ENCODE measurements at regions not wholly inside any gene's neighbourhood (a gene's known extent, or its start where the extent isn't known, plus 50 kb on each side); places are given as distances from the start of the nearest gene placed in this dataset.

GRCh38 chr1:219560856-219561255, 52.0 kb downstream of the ZC3H11B start:
- DNase-seq (ENCODE audit: extremely low read depth, low read depth) = no peak
- no peak for TF ChIP-seq CTCF (IDR thresholded peaks at IDR 0.05; ENCODE audit: low read depth, low read length, missing control alignments)
- no peak overlapping the region for H3K4me3 ChIP-seq (replicated peaks; ENCODE audit: low read depth, low read length)

GRCh38 chr1:219559899-219560298, 53.0 kb downstream of the ZC3H11B start:
- DNase-seq (ENCODE audit: extremely low read depth, low read depth) = no peak
- no peak for TF ChIP-seq CTCF (IDR thresholded peaks at IDR 0.05; ENCODE audit: low read depth, low read length, missing control alignments)
- H3K4me3 ChIP-seq (replicated peaks; ENCODE audit: low read depth, low read length) = no peak overlapping the region

GRCh38 chr1:219555806-219556205, 57.1 kb downstream of the ZC3H11B start:
- H3K4me3 ChIP-seq (replicated peaks; ENCODE audit: low read depth, low read length) = no peak overlapping the region
- no peak for DNase-seq (ENCODE audit: extremely low read depth, low read depth)
- no peak for TF ChIP-seq CTCF (IDR thresholded peaks at IDR 0.05; ENCODE audit: low read depth, low read length, missing control alignments)

GRCh38 chr1:219555031-219555692, 57.7 kb downstream of the ZC3H11B start:
- no peak for DNase-seq (ENCODE audit: extremely low read depth, low read depth)
- TF ChIP-seq CTCF (IDR thresholded peaks at IDR 0.05; ENCODE audit: low read depth, low read length, missing control alignments) = no peak

GRCh38 chr1:219553934-219554502, 58.9 kb downstream of the ZC3H11B start:
- no peak overlapping the region for H3K4me3 ChIP-seq (replicated peaks; ENCODE audit: low read depth, low read length)
- no peak for DNase-seq (ENCODE audit: extremely low read depth, low read depth)
- TF ChIP-seq CTCF (IDR thresholded peaks at IDR 0.05; ENCODE audit: low read depth, low read length, missing control alignments) = no peak

More at GRCh38 chr1:219555031-219555692, 57.7 kb downstream of the ZC3H11B start:
- H3K4me3 ChIP-seq (replicated peaks; ENCODE audit: low read depth, low read length) = no peak overlapping the region

GRCh38 chr1:219550201-219550600, 62.7 kb downstream of the ZC3H11B start:
- H3K4me3 ChIP-seq (replicated peaks; ENCODE audit: low read depth, low read length) = no peak overlapping the region
- no peak for DNase-seq (ENCODE audit: extremely low read depth, low read depth)
- no peak for TF ChIP-seq CTCF (IDR thresholded peaks at IDR 0.05; ENCODE audit: low read depth, low read length, missing control alignments)
